GM18520 (cell line): ENCODE measurements at regions not wholly inside any gene's neighbourhood (a gene's known extent, or its start where the extent isn't known, plus 50 kb on each side); places are given as distances from the start of the nearest gene placed in this dataset.

Experiments used
- ATAC-seq: cut with Tn5 transposase; IDR thresholded peaks from one replicate; pipeline ENCODE4 v1.9.1; 2021; ENCODE audit not compliant: unreplicated experiment

- ATAC-seq: no peak
These were observed 219.2 kb downstream of the IRS1 start for GRCh38 chr2:226580403-226580802.

- no peak for ATAC-seq
These were observed 220.1 kb downstream of the IRS1 start for GRCh38 chr2:226579519-226579918.

GRCh38 chr2:226578879-226579278 lies 220.7 kb downstream of the IRS1 start:
- no peak for ATAC-seq

GRCh38 chr2:226578373-226578772 lies 221.2 kb downstream of the IRS1 start:
- ATAC-seq: no peak

GRCh38 chr2:226575928-226576327 lies 223.7 kb downstream of the IRS1 start:
- ATAC-seq: no peak

GRCh38 chr2:226573158-226573557 lies 226.5 kb downstream of the IRS1 start:
- no peak for ATAC-seq

- ATAC-seq: no peak
These were observed 235.0 kb downstream of the IRS1 start for GRCh38 chr2:226564667-226565066.

GRCh38 chr2:226561962-226562361 lies 237.7 kb downstream of the IRS1 start:
- ATAC-seq: no peak

GRCh38 chr2:226560325-226560724 lies 239.3 kb downstream of the IRS1 start:
- ATAC-seq: no peak

GRCh38 chr2:226559536-226559935 lies 240.1 kb downstream of the IRS1 start:
- no peak for ATAC-seq

GRCh38 chr2:226558418-226558817 lies 241.2 kb downstream of the IRS1 start:
- no peak for ATAC-seq

GRCh38 chr2:226556050-226556449 lies 243.6 kb downstream of the IRS1 start:
- ATAC-seq: no peak

- ATAC-seq: no peak
These were observed 244.9 kb downstream of the IRS1 start for GRCh38 chr2:226554701-226555100.

- ATAC-seq: no peak
These were observed 246.3 kb downstream of the IRS1 start for GRCh38 chr2:226553333-226553732.

GRCh38 chr2:226552571-226553285 lies 246.9 kb downstream of the IRS1 start:
- ATAC-seq: no peak

- ATAC-seq: no peak
These were observed 247.9 kb downstream of the IRS1 start for GRCh38 chr2:226551522-226552250.

- no peak for ATAC-seq
These were observed 248.8 kb downstream of the IRS1 start for GRCh38 chr2:226550801-226551200.

GRCh38 chr2:226548732-226549131 lies 250.9 kb downstream of the IRS1 start:
- no peak for ATAC-seq

GRCh38 chr2:226544596-226545210 lies 254.9 kb downstream of the IRS1 start:
- no peak for ATAC-seq

GRCh38 chr2:226540204-226540994 lies 259.2 kb downstream of the IRS1 start:
- ATAC-seq: no peak

GRCh38 chr2:226536410-226536809 lies 263.2 kb downstream of the IRS1 start:
- ATAC-seq: no peak
